ENCODE measurements at regions not wholly inside any gene's neighbourhood (a gene's known extent, or its start where the extent isn't known, plus 50 kb on each side); places are given as distances from the start of the nearest gene placed in this dataset.

DNA sequence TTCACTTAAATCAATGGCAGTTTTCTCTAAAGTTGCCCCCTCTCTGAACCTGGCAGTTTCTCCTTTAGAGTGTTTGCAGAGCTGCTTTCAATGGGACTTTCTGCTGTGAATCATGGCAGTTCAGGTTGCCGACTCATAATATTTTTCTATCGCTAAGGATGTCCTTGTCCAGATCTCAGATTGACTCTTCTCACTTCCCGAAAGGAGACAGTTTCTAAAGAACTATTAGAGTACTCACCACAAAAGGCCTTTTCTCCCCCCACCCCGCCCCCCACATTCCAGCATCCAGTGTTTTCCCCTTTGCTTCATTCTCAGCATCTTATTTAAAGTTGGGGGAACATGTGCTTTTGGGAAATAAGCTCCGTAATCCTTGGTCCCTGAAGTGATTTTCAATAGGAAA is 443.5 kb upstream of the KLF4 start:
- TF ChIP-seq, protein P1, sequence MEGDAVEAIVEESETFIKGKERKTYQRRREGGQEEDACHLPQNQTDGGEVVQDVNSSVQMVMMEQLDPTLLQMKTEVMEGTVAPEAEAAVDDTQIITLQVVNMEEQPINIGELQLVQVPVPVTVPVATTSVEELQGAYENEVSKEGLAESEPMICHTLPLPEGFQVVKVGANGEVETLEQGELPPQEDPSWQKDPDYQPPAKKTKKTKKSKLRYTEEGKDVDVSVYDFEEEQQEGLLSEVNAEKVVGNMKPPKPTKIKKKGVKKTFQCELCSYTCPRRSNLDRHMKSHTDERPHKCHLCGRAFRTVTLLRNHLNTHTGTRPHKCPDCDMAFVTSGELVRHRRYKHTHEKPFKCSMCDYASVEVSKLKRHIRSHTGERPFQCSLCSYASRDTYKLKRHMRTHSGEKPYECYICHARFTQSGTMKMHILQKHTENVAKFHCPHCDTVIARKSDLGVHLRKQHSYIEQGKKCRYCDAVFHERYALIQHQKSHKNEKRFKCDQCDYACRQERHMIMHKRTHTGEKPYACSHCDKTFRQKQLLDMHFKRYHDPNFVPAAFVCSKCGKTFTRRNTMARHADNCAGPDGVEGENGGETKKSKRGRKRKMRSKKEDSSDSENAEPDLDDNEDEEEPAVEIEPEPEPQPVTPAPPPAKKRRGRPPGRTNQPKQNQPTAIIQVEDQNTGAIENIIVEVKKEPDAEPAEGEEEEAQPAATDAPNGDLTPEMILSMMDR (IDR thresholded peaks at IDR 0.05; ENCODE audit: low read depth, low read length, missing input control): no peak
- TF ChIP-seq, protein P2, sequence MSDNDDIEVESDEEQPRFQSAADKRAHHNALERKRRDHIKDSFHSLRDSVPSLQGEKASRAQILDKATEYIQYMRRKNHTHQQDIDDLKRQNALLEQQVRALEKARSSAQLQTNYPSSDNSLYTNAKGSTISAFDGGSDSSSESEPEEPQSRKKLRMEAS (IDR thresholded peaks at IDR 0.05): no peak
- TF ChIP-seq RAD21 (IDR thresholded peaks at IDR 0.05): no peak
- no peak for TF ChIP-seq TAF1 (conservative IDR thresholded peaks at IDR 0.05)
